Loucy (cell line): ENCODE measurements at regions not wholly inside any gene's neighbourhood (a gene's known extent, or its start where the extent isn't known, plus 50 kb on each side); places are given as distances from the start of the nearest gene placed in this dataset.

Experiments
- EZH2phosphoT487 ChIP-seq: fragments of 200-600 bp; IDR thresholded peaks from 2 replicates; pipeline ENCODE4 v1.6.1; 2018; ENCODE audit warnings: antibody characterized with exemption, mild to moderate bottlenecking, moderate library complexity, borderline replicate concordance
- TF ChIP-seq, protein P1 (sequence below): fragments of 200-600 bp; sonication (generic); conservative IDR thresholded peaks from 2 replicates; pipeline ENCODE4 v1.5.1; 2014; ENCODE audit warnings: mild to moderate bottlenecking, antibody characterized with exemption, low read length

DNA sequence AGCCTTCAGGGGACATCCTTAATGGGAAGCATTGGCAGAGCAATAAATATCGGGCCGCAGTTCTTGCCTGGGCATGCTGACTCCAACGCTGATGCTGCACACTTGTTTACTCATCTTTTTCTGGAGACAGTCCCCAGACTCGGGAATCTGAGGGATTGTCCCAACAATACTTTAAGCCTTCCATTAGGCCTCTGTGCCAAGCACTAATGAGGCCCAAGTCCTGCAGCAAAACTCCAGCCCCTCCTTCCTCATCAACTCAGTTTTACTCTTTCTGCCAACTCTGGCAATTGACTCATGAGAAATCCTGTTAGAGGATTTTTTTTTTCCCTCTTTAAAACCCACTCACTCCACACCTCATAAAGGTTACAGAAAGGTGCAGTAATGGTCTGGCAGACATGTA is 233.4 kb upstream of the PELI2 start:
- TF ChIP-seq, protein P1, sequence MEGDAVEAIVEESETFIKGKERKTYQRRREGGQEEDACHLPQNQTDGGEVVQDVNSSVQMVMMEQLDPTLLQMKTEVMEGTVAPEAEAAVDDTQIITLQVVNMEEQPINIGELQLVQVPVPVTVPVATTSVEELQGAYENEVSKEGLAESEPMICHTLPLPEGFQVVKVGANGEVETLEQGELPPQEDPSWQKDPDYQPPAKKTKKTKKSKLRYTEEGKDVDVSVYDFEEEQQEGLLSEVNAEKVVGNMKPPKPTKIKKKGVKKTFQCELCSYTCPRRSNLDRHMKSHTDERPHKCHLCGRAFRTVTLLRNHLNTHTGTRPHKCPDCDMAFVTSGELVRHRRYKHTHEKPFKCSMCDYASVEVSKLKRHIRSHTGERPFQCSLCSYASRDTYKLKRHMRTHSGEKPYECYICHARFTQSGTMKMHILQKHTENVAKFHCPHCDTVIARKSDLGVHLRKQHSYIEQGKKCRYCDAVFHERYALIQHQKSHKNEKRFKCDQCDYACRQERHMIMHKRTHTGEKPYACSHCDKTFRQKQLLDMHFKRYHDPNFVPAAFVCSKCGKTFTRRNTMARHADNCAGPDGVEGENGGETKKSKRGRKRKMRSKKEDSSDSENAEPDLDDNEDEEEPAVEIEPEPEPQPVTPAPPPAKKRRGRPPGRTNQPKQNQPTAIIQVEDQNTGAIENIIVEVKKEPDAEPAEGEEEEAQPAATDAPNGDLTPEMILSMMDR, result no peak
- no peak for TF ChIP-seq EZH2phosphoT487
